Ammon's horn (tissue), 1 donor: ENCODE measurements at regions not wholly inside any gene's neighbourhood (a gene's known extent, or its start where the extent isn't known, plus 50 kb on each side); places are given as distances from the start of the nearest gene placed in this dataset.
A peak's percentile ranks its signal among the peaks of the same experiment; 100 is the strongest.

ENCODE experiments used
- DNase-seq: peaks from one replicate; pipeline ENCODE4 v3.0.0-alpha.2; 2016; ENCODE audit warnings: low spot score

GRCh38 chr2:234596696-234597575, 100.1 kb upstream of the ARL4C start:
- no peak for DNase-seq

- no peak for DNase-seq
Measured at GRCh38 chr2:234595829-234596228, 98.9 kb upstream of the ARL4C start.

- DNase-seq: no peak
Measured at GRCh38 chr2:234594715-234595114, 97.8 kb upstream of the ARL4C start.

- DNase-seq: no peak
Measured at GRCh38 chr2:234593636-234594035, 96.8 kb upstream of the ARL4C start.

- no peak for DNase-seq
Measured at GRCh38 chr2:234592541-234592940, 95.7 kb upstream of the ARL4C start.

- no peak for DNase-seq
Measured at GRCh38 chr2:234590076-234590475, 93.2 kb upstream of the ARL4C start.

GRCh38 chr2:234588054-234588430, 91.2 kb upstream of the ARL4C start:
- DNase-seq: no peak

- no peak for DNase-seq
Measured at GRCh38 chr2:234587341-234588053, 90.6 kb upstream of the ARL4C start.

GRCh38 chr2:234583331-234583730, 86.5 kb upstream of the ARL4C start:
- DNase-seq: no peak

- no peak for DNase-seq
Measured at GRCh38 chr2:234580686-234581085, 83.8 kb upstream of the ARL4C start.

GRCh38 chr2:234579231-234579962, 82.5 kb upstream of the ARL4C start:
- no peak for DNase-seq

GRCh38 chr2:234578389-234578788, 81.5 kb upstream of the ARL4C start:
- no peak for DNase-seq

- no peak for DNase-seq
Measured at GRCh38 chr2:234577191-234577590, 80.3 kb upstream of the ARL4C start.

- DNase-seq: peak; percentile 40
Measured at GRCh38 chr2:234571620-234572407, 74.9 kb upstream of the ARL4C start.

GRCh38 chr2:234570476-234570875, 73.6 kb upstream of the ARL4C start:
- no peak for DNase-seq

- DNase-seq: no peak
Measured at GRCh38 chr2:234569776-234570430, 73.0 kb upstream of the ARL4C start.

- no peak for DNase-seq
Measured at GRCh38 chr2:234566622-234567021, 69.7 kb upstream of the ARL4C start.

- DNase-seq: no peak
Measured at GRCh38 chr2:234565842-234566619, 69.2 kb upstream of the ARL4C start.

- DNase-seq: no peak
Measured at GRCh38 chr2:234565201-234565600, 68.3 kb upstream of the ARL4C start.

GRCh38 chr2:234564699-234565098, 67.8 kb upstream of the ARL4C start:
- DNase-seq: peak; percentile 38

GRCh38 chr2:234559609-234560008, 62.7 kb upstream of the ARL4C start:
- no peak for DNase-seq
